Muscle of leg (tissue), 3 donors: ENCODE measurements at regions not wholly inside any gene's neighbourhood (a gene's known extent, or its start where the extent isn't known, plus 50 kb on each side); places are given as distances from the start of the nearest gene placed in this dataset.

Experiments
- DNase-seq: peaks from one replicate; pipeline ENCODE4 v3.0.0; 2013
- H3K27ac ChIP-seq: one replicate; pipeline ENCODE4 v1.5.1; 2013; ENCODE audit warnings: mild to moderate bottlenecking, low read length, control low read depth
- H3K27me3 ChIP-seq: one replicate; pipeline ENCODE4 v1.6.1; 2013; ENCODE audit warnings: low read length; ENCODE audit not compliant: control insufficient read depth, insufficient read depth
- H3K36me3 ChIP-seq: one replicate; pipeline ENCODE4 v1.6.1; 2013; ENCODE audit warnings: low read length; ENCODE audit not compliant: control insufficient read depth, insufficient read depth
- H3K4me1 ChIP-seq: one replicate; pipeline ENCODE4 v1.6.1; 2013; ENCODE audit warnings: low read length; ENCODE audit not compliant: control insufficient read depth, insufficient read depth
- H3K4me3 ChIP-seq: one replicate; pipeline ENCODE4 v1.5.1; 2013; ENCODE audit warnings: low read length, control low read depth
- H3K9me3 ChIP-seq: replicated peaks from 2 replicates; pipeline ENCODE4 v1.6.1; 2013; ENCODE audit warnings: low read depth, low read length; ENCODE audit not compliant: control insufficient read depth
- WGBS: methylation state at CpG from one replicate; pipeline ENCODE4 v1.1.5; 2013; ENCODE audit warnings: missing lambda C conversion rate; ENCODE audit not compliant: insufficient coverage; 5-methylcytosine and 5-hydroxymethylcytosine counted together

- Histone ChIP-seq H3K4me1 (no peaks in the 10 kb centered on the region), H3K9me3 (no peaks in the 10 kb centered on the region), H3K27me3 (peaks cover 3% of the 10 kb centered on the region), H3K4me3 (no peak overlapping the region), H3K36me3 (no peaks in the 10 kb centered on the region), H3K27ac (no peak overlapping the region)
- WGBS = 59% methylated on average over 13 of the region's 16 CpGs
- no peak for DNase-seq
Observed at GRCh38 chr5:3385991-3386519, 209.6 kb upstream of the IRX1 start.

DNA sequence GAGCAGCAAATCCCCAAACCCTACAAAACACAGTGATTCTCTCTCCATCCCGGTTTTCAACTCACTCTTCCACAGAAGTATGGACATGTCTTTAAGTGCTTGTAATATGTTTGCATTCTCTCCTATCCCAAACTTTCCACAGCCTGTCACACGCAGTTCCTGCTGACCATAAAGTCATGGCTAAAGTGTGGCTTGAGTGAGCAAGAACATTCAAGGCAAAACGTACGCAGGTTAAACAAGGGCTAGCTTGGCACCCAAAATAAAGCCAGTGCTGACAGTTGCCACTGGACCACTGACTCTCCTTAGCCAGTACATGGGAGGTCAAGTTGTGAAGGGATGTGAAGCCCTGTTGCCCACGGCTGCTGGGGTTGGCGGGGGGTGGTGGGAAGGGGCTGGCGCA lies 211.1 kb upstream of the IRX1 start:
- H3K27ac ChIP-seq = no peak overlapping the region
- DNase-seq = no peak

GRCh38 chr5:3382782-3383181 lies 212.8 kb upstream of the IRX1 start:
- no peaks in the 10 kb centered on the region for H3K9me3 ChIP-seq
- 83% methylated on average over 9 of the region's 9 CpGs for WGBS
- no peak for DNase-seq
- no peak overlapping the region for H3K27ac ChIP-seq
- no peak overlapping the region for H3K4me3 ChIP-seq
- no peaks in the 10 kb centered on the region for H3K4me1 ChIP-seq
- H3K27me3 ChIP-seq = peaks cover 4% of the 10 kb centered on the region
- H3K36me3 ChIP-seq = no peaks in the 10 kb centered on the region

More for the DNA sequence above, 211.1 kb upstream of the IRX1 start:
- Histone ChIP-seq H3K27me3 (peaks cover 3% of the 10 kb centered on the region), H3K36me3 (no peaks in the 10 kb centered on the region), H3K4me3 (no peak overlapping the region), H3K4me1 (no peaks in the 10 kb centered on the region), H3K9me3 (no peaks in the 10 kb centered on the region)
- WGBS = 86% methylated on average over 4 of the region's 7 CpGs

DNA sequence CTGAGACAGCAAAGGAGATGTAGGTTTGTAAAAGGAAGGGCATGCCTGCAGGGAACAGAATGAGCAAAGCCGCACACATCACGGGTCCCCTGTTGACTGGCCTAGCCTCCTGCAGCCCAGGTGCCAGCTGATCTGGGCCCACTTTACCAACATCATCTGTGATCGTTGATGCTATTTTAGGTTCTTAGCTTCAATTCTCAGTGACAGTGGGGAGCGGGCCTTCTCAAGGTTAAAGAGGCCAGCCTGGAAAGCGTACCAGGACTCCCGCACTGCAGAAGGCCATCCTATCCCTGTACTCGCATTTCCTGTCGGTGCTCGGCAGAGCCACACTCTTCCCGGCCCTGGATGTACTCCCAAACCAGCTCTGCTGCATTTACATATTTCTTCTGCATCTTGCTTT lies 213.5 kb upstream of the IRX1 start:
- Histone ChIP-seq H3K27ac (no peak overlapping the region), H3K27me3 (peaks cover 5% of the 10 kb centered on the region), H3K4me3 (no peak overlapping the region), H3K4me1 (no peaks in the 10 kb centered on the region), H3K36me3 (no peaks in the 10 kb centered on the region), H3K9me3 (no peaks in the 10 kb centered on the region)
- WGBS = 79% methylated on average over 10 of the region's 10 CpGs
- no peak for DNase-seq

- Histone ChIP-seq H3K4me3 (no peak overlapping the region), H3K27ac (no peak overlapping the region), H3K4me1 (no peaks in the 10 kb centered on the region), H3K27me3 (peaks cover 5% of the 10 kb centered on the region), H3K36me3 (no peaks in the 10 kb centered on the region), H3K9me3 (no peaks in the 10 kb centered on the region)
- WGBS = 91% methylated on average over 13 of the region's 15 CpGs
- no peak for DNase-seq
Observed at GRCh38 chr5:3381206-3381825, 214.3 kb upstream of the IRX1 start.

- Histone ChIP-seq H3K4me3 (no peak overlapping the region), H3K4me1 (no peaks in the 10 kb centered on the region), H3K27ac (no peak overlapping the region), H3K27me3 (peaks cover 5% of the 10 kb centered on the region), H3K9me3 (no peaks in the 10 kb centered on the region), H3K36me3 (no peaks in the 10 kb centered on the region)
- 91% methylated on average over 2 of the region's 3 CpGs for WGBS
- no peak for DNase-seq
Observed at GRCh38 chr5:3380689-3381088, 214.9 kb upstream of the IRX1 start.

- H3K27ac ChIP-seq = no peak overlapping the region
- WGBS = 78% methylated on average over 5 of the region's 5 CpGs
- no peak overlapping the region for H3K4me3 ChIP-seq
- peaks cover 3% of the 10 kb centered on the region for H3K27me3 ChIP-seq
- H3K4me1 ChIP-seq = no peaks in the 10 kb centered on the region
- DNase-seq = no peak
- peaks cover 7% of the 10 kb centered on the region for H3K9me3 ChIP-seq
- H3K36me3 ChIP-seq = no peaks in the 10 kb centered on the region
Observed at GRCh38 chr5:3377831-3378230, 217.8 kb upstream of the IRX1 start.

- no peak for DNase-seq
- no peaks in the 10 kb centered on the region for H3K36me3 ChIP-seq
- no peak overlapping the region for H3K4me3 ChIP-seq
- peaks cover 3% of the 10 kb centered on the region for H3K27me3 ChIP-seq
- no peaks in the 10 kb centered on the region for H3K4me1 ChIP-seq
- 91% methylated on average over 6 of the region's 8 CpGs for WGBS
- no peak overlapping the region for H3K27ac ChIP-seq
- H3K9me3 ChIP-seq = peaks cover 11% of the 10 kb centered on the region
Observed at GRCh38 chr5:3377176-3377575, 218.5 kb upstream of the IRX1 start.

- H3K4me1 ChIP-seq = no peaks in the 10 kb centered on the region
- no peaks in the 10 kb centered on the region for H3K36me3 ChIP-seq
- no peak overlapping the region for H3K27ac ChIP-seq
- peaks cover 3% of the 10 kb centered on the region for H3K27me3 ChIP-seq
- no peak for DNase-seq
- H3K4me3 ChIP-seq = no peak overlapping the region
- 70% methylated on average over 5 of the region's 6 CpGs for WGBS
- H3K9me3 ChIP-seq = peaks cover 11% of the 10 kb centered on the region
Observed at GRCh38 chr5:3376611-3377010, 219.0 kb upstream of the IRX1 start.

DNA sequence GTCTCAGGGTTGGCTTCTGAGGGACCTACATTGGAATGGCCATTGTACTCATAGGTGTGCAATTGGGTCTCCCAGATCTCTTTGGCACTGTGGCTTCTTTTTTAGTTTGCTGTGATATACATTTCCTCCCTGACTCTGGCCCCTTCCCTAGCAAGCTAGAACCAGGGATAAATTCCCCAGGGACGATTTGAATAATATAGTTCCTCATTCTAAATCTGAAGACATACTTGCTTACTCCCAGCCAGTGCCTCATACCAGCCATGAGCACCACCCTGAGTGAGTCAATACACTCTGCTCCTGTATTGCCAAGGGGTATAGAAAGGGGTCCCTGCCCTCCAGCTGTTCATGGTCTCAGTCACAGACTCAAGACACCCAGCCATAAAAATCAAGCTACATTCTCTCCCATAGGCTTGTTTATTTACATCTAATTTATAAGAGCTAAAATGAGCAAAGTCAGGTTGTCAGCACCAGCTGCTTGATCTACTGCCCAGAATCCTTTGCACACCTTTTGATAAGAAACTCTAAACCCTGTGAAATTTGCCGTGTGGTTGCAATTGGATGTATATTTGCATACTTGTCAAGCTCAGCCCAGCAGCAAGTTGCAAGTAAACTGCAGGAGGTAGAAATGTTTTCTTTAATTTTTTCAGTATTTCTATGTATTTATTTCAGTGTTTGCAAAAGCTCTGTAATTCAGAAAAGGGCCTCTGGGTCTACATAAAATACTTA lies 219.9 kb upstream of the IRX1 start:
- Histone ChIP-seq H3K27me3 (peaks cover 3% of the 10 kb centered on the region), H3K9me3 (peaks cover 11% of the 10 kb centered on the region), H3K36me3 (no peaks in the 10 kb centered on the region), H3K4me3 (no peak overlapping the region), H3K27ac (no peak overlapping the region), H3K4me1 (no peaks in the 10 kb centered on the region)
- DNase-seq = no peak
- WGBS = no CpG with 5 or more reads among the region's 2 CpGs
